Right atrium auricular region (tissue), 2 donors: ENCODE measurements at regions not wholly inside any gene's neighbourhood (a gene's known extent, or its start where the extent isn't known, plus 50 kb on each side); places are given as distances from the start of the nearest gene placed in this dataset.

Experiments used
- DNase-seq: peaks from one replicate; pipeline ENCODE4 v3.0.0-alpha.2; 2019; ENCODE audit warnings: low spot score
- H3K27ac ChIP-seq, 2 donors: fragments of 200-600 bp; sonication (generic); 1 replicate in 1 of 2; 2 replicates in 1 of 2; pipeline ENCODE4 v1.5.1; 2016 to 2019
- H3K27me3 ChIP-seq, 2 donors: fragments of 200-600 bp; sonication (generic); one replicate each; pipeline versions ENCODE4 v1.5.1 to v1.6.0; 2017 to 2019
- H3K36me3 ChIP-seq: fragments of 200-600 bp; sonication (generic); one replicate; pipeline ENCODE4 v1.5.1; 2016
- H3K4me1 ChIP-seq, 2 donors: fragments of 200-600 bp; sonication (generic); one replicate each; pipeline versions ENCODE4 v1.5.1 to v1.6.0; 2017 to 2019
- H3K4me3 ChIP-seq, 2 donors: fragments of 200-600 bp; sonication (generic); 1 replicate in 1 of 2; 2 replicates in 1 of 2; pipeline ENCODE4 v1.5.1; 2017 to 2019; ENCODE audit warnings: mild to moderate bottlenecking in 1 of 2, moderate library complexity in 1 of 2
- H3K9me3 ChIP-seq, 2 donors: fragments of 200-600 bp; sonication (generic); one replicate each; pipeline ENCODE4 v1.5.1; 2019
- TF ChIP-seq, protein P1 (sequence below), 2 donors: fragments of 200-600 bp; sonication (generic); IDR thresholded peaks; one replicate each; pipeline ENCODE4 v1.5.1; 2019; ENCODE audit warnings: antibody characterized with exemption in 2 of 2

DNA sequence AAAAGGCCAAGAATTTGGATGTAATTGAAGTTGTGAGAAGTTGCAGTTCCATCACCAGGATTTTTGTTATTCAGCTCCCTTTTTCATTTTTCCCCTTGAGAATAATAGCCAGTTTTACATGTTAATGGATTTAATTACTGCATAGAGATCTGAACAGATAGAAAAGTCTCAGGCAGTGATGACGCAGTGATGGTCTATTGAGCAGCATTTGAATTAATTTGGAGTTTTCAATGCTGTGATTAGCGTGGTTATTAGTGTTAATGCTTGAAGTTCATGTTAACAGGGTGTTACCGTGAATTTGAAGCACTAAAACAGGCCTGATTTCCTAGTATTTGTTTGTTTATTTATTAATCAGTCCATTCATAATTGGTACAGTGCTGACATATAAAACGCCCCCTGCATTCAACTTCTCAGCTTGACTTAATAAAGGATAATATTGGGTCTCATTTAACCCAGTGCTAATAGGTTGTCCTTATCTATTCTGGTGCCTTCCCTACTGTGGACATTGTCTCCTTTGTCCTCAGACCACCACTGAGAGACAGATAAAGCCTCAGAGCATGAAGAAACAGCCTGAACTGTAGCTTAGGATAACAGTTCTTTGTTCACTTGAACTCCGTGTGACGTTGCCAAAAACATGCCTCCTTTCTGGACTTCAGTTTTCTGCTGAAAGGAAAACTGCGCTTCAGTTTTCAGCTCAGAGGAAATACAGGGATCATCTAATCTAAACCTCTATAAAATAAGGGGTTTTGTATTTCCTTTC is 82.4 kb downstream of the RTP4 start:
- H3K4me1 ChIP-seq, result no peaks in the 10 kb centered on the region
- H3K9me3 ChIP-seq, result no peaks in the 10 kb centered on the region
- H3K27me3 ChIP-seq, result no peaks in the 10 kb centered on the region
- H3K4me3 ChIP-seq, result no peak overlapping the region
- no peak overlapping the region for H3K27ac ChIP-seq
- H3K36me3 ChIP-seq, result no peaks in the 10 kb centered on the region
- DNase-seq, result no peak
- TF ChIP-seq, protein P1, sequence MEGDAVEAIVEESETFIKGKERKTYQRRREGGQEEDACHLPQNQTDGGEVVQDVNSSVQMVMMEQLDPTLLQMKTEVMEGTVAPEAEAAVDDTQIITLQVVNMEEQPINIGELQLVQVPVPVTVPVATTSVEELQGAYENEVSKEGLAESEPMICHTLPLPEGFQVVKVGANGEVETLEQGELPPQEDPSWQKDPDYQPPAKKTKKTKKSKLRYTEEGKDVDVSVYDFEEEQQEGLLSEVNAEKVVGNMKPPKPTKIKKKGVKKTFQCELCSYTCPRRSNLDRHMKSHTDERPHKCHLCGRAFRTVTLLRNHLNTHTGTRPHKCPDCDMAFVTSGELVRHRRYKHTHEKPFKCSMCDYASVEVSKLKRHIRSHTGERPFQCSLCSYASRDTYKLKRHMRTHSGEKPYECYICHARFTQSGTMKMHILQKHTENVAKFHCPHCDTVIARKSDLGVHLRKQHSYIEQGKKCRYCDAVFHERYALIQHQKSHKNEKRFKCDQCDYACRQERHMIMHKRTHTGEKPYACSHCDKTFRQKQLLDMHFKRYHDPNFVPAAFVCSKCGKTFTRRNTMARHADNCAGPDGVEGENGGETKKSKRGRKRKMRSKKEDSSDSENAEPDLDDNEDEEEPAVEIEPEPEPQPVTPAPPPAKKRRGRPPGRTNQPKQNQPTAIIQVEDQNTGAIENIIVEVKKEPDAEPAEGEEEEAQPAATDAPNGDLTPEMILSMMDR (IDR thresholded peaks at IDR 0.05), result no peak

DNA sequence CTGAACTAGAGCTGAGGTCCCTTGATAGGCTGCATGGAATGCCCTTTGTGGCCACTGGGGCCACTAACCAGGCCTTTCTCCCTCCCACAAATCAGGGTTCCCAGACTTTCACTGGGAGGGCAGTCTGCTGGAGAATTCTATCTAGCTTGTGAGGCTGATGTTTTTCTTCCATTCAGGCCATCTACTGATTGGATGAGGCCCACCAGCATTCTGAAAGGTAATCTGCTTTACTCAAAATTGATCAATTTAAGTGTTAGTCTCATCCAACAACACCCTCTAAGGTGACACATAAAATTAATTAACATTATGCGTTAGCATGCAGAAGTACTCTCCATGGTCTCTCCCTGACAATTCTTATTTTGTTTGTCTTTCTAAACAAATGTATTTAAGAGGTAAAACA is 80.5 kb downstream of the RTP4 start:
- TF ChIP-seq, protein P1 (IDR thresholded peaks at IDR 0.05), result no peak
- Histone ChIP-seq H3K36me3 (no peaks in the 10 kb centered on the region), H3K9me3 (no peaks in the 10 kb centered on the region), H3K27me3 (no peaks in the 10 kb centered on the region), H3K4me1 (no peaks in the 10 kb centered on the region), H3K27ac (no peak overlapping the region), H3K4me3 (no peak overlapping the region)
- DNase-seq, result no peak

DNA sequence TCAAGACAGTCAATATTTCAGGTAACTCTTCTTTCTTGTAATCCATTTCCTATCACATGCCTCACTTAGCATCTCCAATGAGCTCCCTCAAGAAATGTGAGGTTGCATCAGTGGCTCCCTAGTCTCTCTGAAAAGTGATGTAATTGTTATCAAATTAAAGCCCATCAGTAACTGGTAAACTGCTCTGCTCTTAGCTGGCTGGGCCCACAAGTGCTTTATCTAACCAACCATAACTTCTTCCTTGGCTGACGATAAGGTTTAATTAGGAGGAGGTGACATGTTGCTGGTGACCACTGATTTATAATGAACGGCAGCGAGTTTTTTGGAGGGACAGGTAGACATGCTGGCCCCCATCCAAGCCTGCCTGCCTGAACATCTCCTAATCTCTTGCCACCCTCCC is 79.6 kb downstream of the RTP4 start:
- no peaks in the 10 kb centered on the region for H3K27me3 ChIP-seq
- H3K4me3 ChIP-seq, result no peak overlapping the region
- no peaks in the 10 kb centered on the region for H3K4me1 ChIP-seq
- no peaks in the 10 kb centered on the region for H3K36me3 ChIP-seq
- TF ChIP-seq, protein P1 (IDR thresholded peaks at IDR 0.05), result no peak
- no peak for DNase-seq
- no peak overlapping the region for H3K27ac ChIP-seq
- no peaks in the 10 kb centered on the region for H3K9me3 ChIP-seq

DNA sequence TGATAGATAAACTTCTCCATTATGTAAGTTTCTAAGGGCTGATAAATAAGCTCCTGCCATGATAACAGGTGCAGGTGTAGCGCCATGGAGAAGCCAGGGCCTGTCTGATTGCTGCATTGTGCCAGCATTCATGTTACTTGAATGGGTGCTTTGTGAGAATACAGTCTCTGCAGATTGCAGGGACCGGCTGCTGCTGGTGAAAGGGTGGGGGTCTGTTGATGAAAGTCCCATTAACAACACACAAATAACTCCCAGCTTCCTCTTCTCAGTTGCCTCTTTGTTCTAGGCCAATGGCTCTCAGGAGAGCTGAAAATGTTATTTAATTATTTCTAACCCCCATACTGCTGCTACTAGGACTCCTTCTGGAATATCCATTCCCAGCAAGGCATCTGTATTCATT is 77.2 kb downstream of the RTP4 start:
- no peaks in the 10 kb centered on the region for H3K36me3 ChIP-seq
- DNase-seq, result no peak
- no peaks in the 10 kb centered on the region for H3K4me1 ChIP-seq
- TF ChIP-seq, protein P1 (IDR thresholded peaks at IDR 0.05), result no peak
- H3K4me3 ChIP-seq, result no peak overlapping the region
- no peaks in the 10 kb centered on the region for H3K27me3 ChIP-seq
- H3K9me3 ChIP-seq, result no peaks in the 10 kb centered on the region
- no peak overlapping the region for H3K27ac ChIP-seq

DNA sequence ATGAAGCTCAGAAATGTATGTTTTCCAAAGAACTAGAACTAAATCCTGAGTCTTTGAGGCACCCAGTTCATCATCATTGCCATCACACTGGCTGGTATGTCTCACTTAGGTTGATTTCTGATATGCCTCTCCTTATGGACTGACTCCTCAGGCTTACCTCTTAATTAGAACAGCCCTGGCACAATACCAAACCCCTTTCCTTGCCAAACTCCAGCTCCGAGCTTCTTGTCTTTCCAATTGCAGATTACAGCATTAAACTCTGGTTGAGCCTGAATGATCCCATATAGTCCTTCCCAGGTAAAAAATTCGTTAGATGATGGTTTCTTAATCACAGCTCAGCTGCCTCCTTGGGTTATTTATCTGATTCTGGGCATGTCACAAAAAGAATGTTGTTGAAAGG is 66.3 kb downstream of the RTP4 start:
- H3K27ac ChIP-seq, result no peak overlapping the region
- H3K27me3 ChIP-seq, result no peaks in the 10 kb centered on the region
- H3K9me3 ChIP-seq, result no peaks in the 10 kb centered on the region
- H3K4me1 ChIP-seq, result no peaks in the 10 kb centered on the region
- H3K36me3 ChIP-seq, result no peaks in the 10 kb centered on the region
- H3K4me3 ChIP-seq, result no peak overlapping the region
- DNase-seq, result no peak
- TF ChIP-seq, protein P1 (IDR thresholded peaks at IDR 0.05), result no peak

DNA sequence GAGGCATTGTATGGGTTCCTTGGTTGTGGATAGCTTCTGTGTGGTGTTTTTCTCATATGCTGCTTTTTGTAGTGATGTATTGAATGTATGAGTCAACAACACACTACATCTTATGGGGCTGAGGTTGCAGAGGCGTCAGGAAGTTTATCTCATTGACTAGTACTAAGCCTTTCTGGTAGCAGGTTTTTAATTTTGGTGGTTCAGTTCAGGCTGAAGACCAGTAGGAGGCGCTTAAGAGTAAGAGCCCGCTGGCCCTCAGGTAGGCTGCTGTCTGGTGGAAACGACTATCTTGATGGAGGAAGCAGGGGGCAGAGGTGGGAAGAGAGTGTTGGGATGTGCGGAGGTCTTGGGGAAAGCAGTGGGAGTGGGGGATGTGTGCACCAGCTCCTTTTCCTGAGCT is 62.4 kb downstream of the RTP4 start:
- Histone ChIP-seq H3K9me3 (no peaks in the 10 kb centered on the region), H3K27me3 (no peaks in the 10 kb centered on the region), H3K4me1 (no peaks in the 10 kb centered on the region), H3K4me3 (no peak overlapping the region), H3K27ac (no peak overlapping the region), H3K36me3 (no peaks in the 10 kb centered on the region)
- DNase-seq, result no peak
- TF ChIP-seq, protein P1 (IDR thresholded peaks at IDR 0.05), result no peak
